KBM-7 (cell line): ENCODE measurements at regions not wholly inside any gene's neighbourhood (a gene's known extent, or its start where the extent isn't known, plus 50 kb on each side); places are given as distances from the start of the nearest gene placed in this dataset.

Experiments used
- DNase-seq: peaks from one replicate; pipeline ENCODE4 v3.0.0-alpha.2; 2015
- in situ Hi-C: fragments of 300-500 bp; cut with MboI; formaldehyde crosslinking; loops from 2 replicates; pipeline ENCODE4 v1.14.3; 2020; ENCODE audit warnings: low sequenced_read_pairs, low pct_unique_long_range_greater_than_20kb, mixed read lengths

- no peak for DNase-seq
- in situ Hi-C loops: no loop called here
Observed at GRCh38 chr10:131745591-131745990, 155.2 kb upstream of the PPP2R2D start.

- no peak for DNase-seq
- in situ Hi-C loops: no loop called here
Observed at GRCh38 chr10:131746241-131746711, 154.5 kb upstream of the PPP2R2D start.

GRCh38 chr10:131746785-131747184, 154.0 kb upstream of the PPP2R2D start:
- no peak for DNase-seq
- in situ Hi-C loops: no loop called here

- in situ Hi-C loops: no loop called here
- no peak for DNase-seq
Observed at GRCh38 chr10:131747251-131747650, 153.6 kb upstream of the PPP2R2D start.

- in situ Hi-C loops: no loop called here
- no peak for DNase-seq
Observed at GRCh38 chr10:131747791-131748190, 153.0 kb upstream of the PPP2R2D start.

GRCh38 chr10:131748191-131748590, 152.6 kb upstream of the PPP2R2D start:
- in situ Hi-C loops: no loop called here
- no peak for DNase-seq

GRCh38 chr10:131748831-131749766, 151.7 kb upstream of the PPP2R2D start:
- no peak for DNase-seq
- in situ Hi-C loops: no loop called here

- in situ Hi-C loops: no loop called here
- DNase-seq: no peak
Observed at GRCh38 chr10:131749767-131750142, 151.1 kb upstream of the PPP2R2D start.

GRCh38 chr10:131750171-131750895, 150.5 kb upstream of the PPP2R2D start:
- in situ Hi-C loops: no loop called here

GRCh38 chr10:131750973-131751826, 149.6 kb upstream of the PPP2R2D start:
- DNase-seq: no peak
- in situ Hi-C loops: no loop called here

More at GRCh38 chr10:131750171-131750895, 150.5 kb upstream of the PPP2R2D start:
- no peak for DNase-seq

GRCh38 chr10:131751827-131752775, 148.7 kb upstream of the PPP2R2D start:
- DNase-seq: no peak
- in situ Hi-C loops: no loop called here

- DNase-seq: no peak
- in situ Hi-C loops: no loop called here
Observed at GRCh38 chr10:131753336-131753735, 147.5 kb upstream of the PPP2R2D start.

GRCh38 chr10:131755200-131755599, 145.6 kb upstream of the PPP2R2D start:
- in situ Hi-C loops: no loop called here
- DNase-seq: no peak

GRCh38 chr10:131757285-131758058, 143.3 kb upstream of the PPP2R2D start:
- in situ Hi-C loops: no loop called here
- no peak for DNase-seq

- DNase-seq: no peak
- in situ Hi-C loops: no loop called here
Observed at GRCh38 chr10:131758062-131758938, 142.5 kb upstream of the PPP2R2D start.

- DNase-seq: no peak
- in situ Hi-C loops: no loop called here
Observed at GRCh38 chr10:131758939-131759301, 141.9 kb upstream of the PPP2R2D start.

- DNase-seq: no peak
- in situ Hi-C loops: no loop called here
Observed at GRCh38 chr10:131759347-131759746, 141.5 kb upstream of the PPP2R2D start.
